ENCODE measurements at regions not wholly inside any gene's neighbourhood (a gene's known extent, or its start where the extent isn't known, plus 50 kb on each side); places are given as distances from the start of the nearest gene placed in this dataset.
A peak's percentile ranks its signal among the peaks of the same experiment; 100 is the strongest.

DNA sequence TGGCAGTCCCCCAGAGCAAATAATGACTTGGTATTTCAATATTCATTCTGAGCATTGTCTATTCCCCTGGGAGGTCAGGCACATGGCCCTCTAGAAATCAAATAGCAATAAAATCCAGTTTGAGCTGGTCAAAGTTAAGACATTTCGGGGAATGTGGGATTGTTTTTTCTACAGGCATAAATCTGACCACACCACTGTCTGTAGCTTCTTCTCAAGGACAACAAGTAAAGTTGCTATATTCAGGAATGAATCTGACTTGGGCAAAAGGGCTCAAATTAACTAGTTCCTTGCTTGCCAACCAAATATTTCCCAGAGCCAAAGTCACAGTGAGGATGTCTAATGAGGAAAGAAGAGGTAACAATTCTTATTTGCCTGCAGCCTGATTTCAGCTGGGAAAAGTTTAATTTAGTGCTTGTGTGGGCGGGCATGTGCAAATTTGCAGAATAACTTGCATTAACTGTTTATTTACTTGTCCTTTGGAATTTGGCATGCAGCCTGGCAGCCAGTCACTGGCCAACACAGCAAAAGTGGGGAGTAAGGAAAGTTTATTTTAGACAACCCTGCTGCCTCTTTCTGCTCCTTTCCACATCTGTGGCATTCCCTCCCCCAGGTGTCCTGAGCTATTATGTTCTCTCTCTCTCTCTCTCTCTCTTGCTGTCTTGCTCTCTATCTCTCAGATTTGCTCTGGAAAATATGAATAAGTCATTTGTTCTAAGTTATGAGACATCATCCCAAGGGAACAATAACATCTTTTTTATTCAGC, 51.2 kb upstream of the ARHGAP20 start (continued):
- TF ChIP-seq, protein P1, sequence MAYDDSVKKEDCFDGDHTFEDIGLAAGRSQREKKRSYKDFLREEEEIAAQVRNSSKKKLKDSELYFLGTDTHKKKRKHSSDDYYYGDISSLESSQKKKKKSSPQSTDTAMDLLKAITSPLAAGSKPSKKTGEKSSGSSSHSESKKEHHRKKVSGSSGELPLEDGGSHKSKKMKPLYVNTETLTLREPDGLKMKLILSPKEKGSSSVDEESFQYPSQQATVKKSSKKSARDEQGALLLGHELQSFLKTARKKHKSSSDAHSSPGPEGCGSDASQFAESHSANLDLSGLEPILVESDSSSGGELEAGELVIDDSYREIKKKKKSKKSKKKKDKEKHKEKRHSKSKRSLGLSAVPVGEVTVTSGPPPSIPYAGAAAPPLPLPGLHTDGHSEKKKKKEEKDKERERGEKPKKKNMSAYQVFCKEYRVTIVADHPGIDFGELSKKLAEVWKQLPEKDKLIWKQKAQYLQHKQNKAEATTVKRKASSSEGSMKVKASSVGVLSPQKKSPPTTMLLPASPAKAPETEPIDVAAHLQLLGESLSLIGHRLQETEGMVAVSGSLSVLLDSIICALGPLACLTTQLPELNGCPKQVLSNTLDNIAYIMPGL (CRISPR knock-in tag; IDR thresholded peaks at IDR 0.05), result no peak

DNA sequence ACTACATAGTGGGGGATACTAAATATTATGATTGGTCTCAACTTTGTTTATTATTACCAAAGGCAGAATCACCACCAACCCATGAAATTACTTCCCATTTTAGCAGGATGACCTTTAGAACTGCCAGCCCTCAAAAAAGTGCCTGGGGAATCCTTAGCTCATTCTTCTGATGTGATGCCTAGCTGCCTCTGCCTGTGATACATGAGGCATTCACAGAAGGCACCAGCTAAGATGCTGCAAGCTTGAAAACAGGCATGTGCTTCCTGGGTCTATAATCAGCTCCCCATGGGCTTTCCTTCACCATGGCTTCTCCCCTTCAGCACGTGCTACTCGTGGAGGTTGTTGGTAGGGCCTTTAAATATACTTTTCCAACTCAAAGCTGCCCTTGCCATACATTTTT, 50.4 kb upstream of the ARHGAP20 start:
- H3K36me3 Mint-ChIP-seq, result no peaks in the 10 kb centered on the region
- TF ChIP-seq, protein P2, sequence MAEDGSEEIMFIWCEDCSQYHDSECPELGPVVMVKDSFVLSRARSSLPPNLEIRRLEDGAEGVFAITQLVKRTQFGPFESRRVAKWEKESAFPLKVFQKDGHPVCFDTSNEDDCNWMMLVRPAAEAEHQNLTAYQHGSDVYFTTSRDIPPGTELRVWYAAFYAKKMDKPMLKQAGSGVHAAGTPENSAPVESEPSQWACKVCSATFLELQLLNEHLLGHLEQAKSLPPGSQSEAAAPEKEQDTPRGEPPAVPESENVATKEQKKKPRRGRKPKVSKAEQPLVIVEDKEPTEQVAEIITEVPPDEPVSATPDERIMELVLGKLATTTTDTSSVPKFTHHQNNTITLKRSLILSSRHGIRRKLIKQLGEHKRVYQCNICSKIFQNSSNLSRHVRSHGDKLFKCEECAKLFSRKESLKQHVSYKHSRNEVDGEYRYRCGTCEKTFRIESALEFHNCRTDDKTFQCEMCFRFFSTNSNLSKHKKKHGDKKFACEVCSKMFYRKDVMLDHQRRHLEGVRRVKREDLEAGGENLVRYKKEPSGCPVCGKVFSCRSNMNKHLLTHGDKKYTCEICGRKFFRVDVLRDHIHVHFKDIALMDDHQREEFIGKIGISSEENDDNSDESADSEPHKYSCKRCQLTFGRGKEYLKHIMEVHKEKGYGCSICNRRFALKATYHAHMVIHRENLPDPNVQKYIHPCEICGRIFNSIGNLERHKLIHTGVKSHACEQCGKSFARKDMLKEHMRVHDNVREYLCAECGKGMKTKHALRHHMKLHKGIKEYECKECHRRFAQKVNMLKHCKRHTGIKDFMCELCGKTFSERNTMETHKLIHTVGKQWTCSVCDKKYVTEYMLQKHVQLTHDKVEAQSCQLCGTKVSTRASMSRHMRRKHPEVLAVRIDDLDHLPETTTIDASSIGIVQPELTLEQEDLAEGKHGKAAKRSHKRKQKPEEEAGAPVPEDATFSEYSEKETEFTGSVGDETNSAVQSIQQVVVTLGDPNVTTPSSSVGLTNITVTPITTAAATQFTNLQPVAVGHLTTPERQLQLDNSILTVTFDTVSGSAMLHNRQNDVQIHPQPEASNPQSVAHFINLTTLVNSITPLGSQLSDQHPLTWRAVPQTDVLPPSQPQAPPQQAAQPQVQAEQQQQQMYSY (CRISPR knock-in tag; IDR thresholded peaks at IDR 0.05), result no peak
- TF ChIP-seq ZNF512 (CRISPR knock-in tag; IDR thresholded peaks at IDR 0.05; ENCODE audit: borderline replicate concordance) (no peak), FOXJ3 (CRISPR knock-in tag; IDR thresholded peaks at IDR 0.05; ENCODE audit: borderline replicate concordance) (no peak), ZNF232 (CRISPR knock-in tag; IDR thresholded peaks at IDR 0.05) (no peak), JAZF1 (CRISPR knock-in tag; IDR thresholded peaks at IDR 0.05) (no peak), NFYB (CRISPR knock-in tag; conservative IDR thresholded peaks at IDR 0.05; ENCODE audit: low read depth) (no peak), SMAD4 (CRISPR knock-in tag; IDR thresholded peaks at IDR 0.05) (no peak)
- ATAC-seq, result peak; percentile 59
- no peak overlapping the region for H3K27ac Mint-ChIP-seq
- no peak for DNase-seq (ENCODE audit: low spot score)
- no peaks in the 10 kb centered on the region for H3K9me3 Mint-ChIP-seq
- no peaks in the 10 kb centered on the region for H3K27me3 Mint-ChIP-seq (ENCODE audit: low read depth)
- CTCF ChIA-PET, result interaction anchor here (1.2 kb wide), 1 partner anchor 666 kb away, joined by 3 read pairs; no protein-coding TSS in a partner anchor
- H3K4me1 Mint-ChIP-seq, result peaks cover 15% of the 10 kb centered on the region
- no peak overlapping the region for H3K4me3 Mint-ChIP-seq
- POLR2A ChIA-PET, result no interaction called here
